ENCODE measurements at regions not wholly inside any gene's neighbourhood (a gene's known extent, or its start where the extent isn't known, plus 50 kb on each side); places are given as distances from the start of the nearest gene placed in this dataset.

GRCh38 chr16:64866021-64866420 lies 255.8 kb downstream of the CDH11 start:
- H3K27me3 ChIP-seq (ENCODE audit: control insufficient read depth, insufficient read depth, low read length), result no peaks in the 10 kb centered on the region
- DNase-seq (ENCODE audit: low read depth, low spot score), result no peak
- no peaks in the 10 kb centered on the region for H3K9me3 ChIP-seq (ENCODE audit: control insufficient read depth, insufficient read depth, low read length)
- WGBS (ENCODE audit: insufficient coverage, insufficient read length), result no CpG with 5 or more reads among the region's 2 CpGs
- H3K4me1 ChIP-seq (ENCODE audit: control insufficient read depth, insufficient read depth, low read length), result no peaks in the 10 kb centered on the region
- no peaks in the 10 kb centered on the region for H3K36me3 ChIP-seq (ENCODE audit: control insufficient read depth, insufficient read depth, low read length)
- no peak overlapping the region for H3K27ac ChIP-seq (ENCODE audit: low read length)
- H3K4me3 ChIP-seq (ENCODE audit: low read length), result no peak overlapping the region

GRCh38 chr16:64865069-64865696 lies 256.7 kb downstream of the CDH11 start:
- Histone ChIP-seq H3K4me3 (ENCODE audit: low read length) (no peak overlapping the region), H3K27ac (ENCODE audit: low read length) (no peak overlapping the region), H3K36me3 (ENCODE audit: control insufficient read depth, insufficient read depth, low read length) (no peaks in the 10 kb centered on the region), H3K9me3 (ENCODE audit: control insufficient read depth, insufficient read depth, low read length) (no peaks in the 10 kb centered on the region), H3K27me3 (ENCODE audit: control insufficient read depth, insufficient read depth, low read length) (no peaks in the 10 kb centered on the region), H3K4me1 (ENCODE audit: control insufficient read depth, insufficient read depth, low read length) (no peaks in the 10 kb centered on the region)
- WGBS (ENCODE audit: insufficient coverage, insufficient read length), result no CpG with 5 or more reads among the region's 2 CpGs
- no peak for DNase-seq (ENCODE audit: low read depth, low spot score)

- DNase-seq (ENCODE audit: low read depth, low spot score), result no peak
- H3K4me3 ChIP-seq (ENCODE audit: low read length), result no peak overlapping the region
- H3K9me3 ChIP-seq (ENCODE audit: control insufficient read depth, insufficient read depth, low read length), result no peaks in the 10 kb centered on the region
- H3K36me3 ChIP-seq (ENCODE audit: control insufficient read depth, insufficient read depth, low read length), result no peaks in the 10 kb centered on the region
- no peak overlapping the region for H3K27ac ChIP-seq (ENCODE audit: low read length)
- no peaks in the 10 kb centered on the region for H3K27me3 ChIP-seq (ENCODE audit: control insufficient read depth, insufficient read depth, low read length)
- no CpG with 5 or more reads among the region's 5 CpGs for WGBS (ENCODE audit: insufficient coverage, insufficient read length)
- no peaks in the 10 kb centered on the region for H3K4me1 ChIP-seq (ENCODE audit: control insufficient read depth, insufficient read depth, low read length)
Measured at GRCh38 chr16:64864232-64864809, 257.5 kb downstream of the CDH11 start.

- Histone ChIP-seq H3K27me3 (ENCODE audit: control insufficient read depth, insufficient read depth, low read length) (no peaks in the 10 kb centered on the region), H3K9me3 (ENCODE audit: control insufficient read depth, insufficient read depth, low read length) (no peaks in the 10 kb centered on the region), H3K36me3 (ENCODE audit: control insufficient read depth, insufficient read depth, low read length) (no peaks in the 10 kb centered on the region), H3K27ac (ENCODE audit: low read length) (no peak overlapping the region), H3K4me1 (ENCODE audit: control insufficient read depth, insufficient read depth, low read length) (no peaks in the 10 kb centered on the region), H3K4me3 (ENCODE audit: low read length) (no peak overlapping the region)
- no CpG with 5 or more reads among the region's 1 CpG for WGBS (ENCODE audit: insufficient coverage, insufficient read length)
- DNase-seq (ENCODE audit: low read depth, low spot score), result no peak
Measured at GRCh38 chr16:64858076-64858475, 263.8 kb downstream of the CDH11 start.

- no peak for DNase-seq (ENCODE audit: low read depth, low spot score)
- Histone ChIP-seq H3K27ac (ENCODE audit: low read length) (no peak overlapping the region), H3K27me3 (ENCODE audit: control insufficient read depth, insufficient read depth, low read length) (no peaks in the 10 kb centered on the region), H3K4me1 (ENCODE audit: control insufficient read depth, insufficient read depth, low read length) (no peaks in the 10 kb centered on the region), H3K4me3 (ENCODE audit: low read length) (no peak overlapping the region), H3K9me3 (ENCODE audit: control insufficient read depth, insufficient read depth, low read length) (no peaks in the 10 kb centered on the region), H3K36me3 (ENCODE audit: control insufficient read depth, insufficient read depth, low read length) (no peaks in the 10 kb centered on the region)
- WGBS (ENCODE audit: insufficient coverage, insufficient read length), result no CpG with 5 or more reads among the region's 2 CpGs
Measured at GRCh38 chr16:64857411-64857810, 264.5 kb downstream of the CDH11 start.

GRCh38 chr16:64853551-64853950 lies 268.3 kb downstream of the CDH11 start:
- no peaks in the 10 kb centered on the region for H3K9me3 ChIP-seq (ENCODE audit: control insufficient read depth, insufficient read depth, low read length)
- no peak overlapping the region for H3K27ac ChIP-seq (ENCODE audit: low read length)
- WGBS (ENCODE audit: insufficient coverage, insufficient read length), result no CpG with 5 or more reads among the region's 2 CpGs
- H3K4me3 ChIP-seq (ENCODE audit: low read length), result no peak overlapping the region
- no peaks in the 10 kb centered on the region for H3K36me3 ChIP-seq (ENCODE audit: control insufficient read depth, insufficient read depth, low read length)
- no peaks in the 10 kb centered on the region for H3K4me1 ChIP-seq (ENCODE audit: control insufficient read depth, insufficient read depth, low read length)
- DNase-seq (ENCODE audit: low read depth, low spot score), result no peak
- no peaks in the 10 kb centered on the region for H3K27me3 ChIP-seq (ENCODE audit: control insufficient read depth, insufficient read depth, low read length)

GRCh38 chr16:64846966-64847365 lies 274.9 kb downstream of the CDH11 start:
- WGBS (ENCODE audit: insufficient coverage, insufficient read length), result no CpG with 5 or more reads among the region's 3 CpGs
- H3K27ac ChIP-seq (ENCODE audit: low read length), result no peak overlapping the region
- no peaks in the 10 kb centered on the region for H3K27me3 ChIP-seq (ENCODE audit: control insufficient read depth, insufficient read depth, low read length)

GRCh38 chr16:64845071-64845470 lies 276.8 kb downstream of the CDH11 start:
- H3K36me3 ChIP-seq (ENCODE audit: control insufficient read depth, insufficient read depth, low read length), result no peaks in the 10 kb centered on the region
- no peak overlapping the region for H3K27ac ChIP-seq (ENCODE audit: low read length)
- H3K27me3 ChIP-seq (ENCODE audit: control insufficient read depth, insufficient read depth, low read length), result no peaks in the 10 kb centered on the region
- no peak for DNase-seq (ENCODE audit: low read depth, low spot score)
- WGBS (ENCODE audit: insufficient coverage, insufficient read length), result no CpG with 5 or more reads among the region's 2 CpGs
- H3K4me1 ChIP-seq (ENCODE audit: control insufficient read depth, insufficient read depth, low read length), result 0 out of 2 replicates have a peak, but pooled peaks cover 1% of the 10 kb centered on the region
- no peaks in the 10 kb centered on the region for H3K9me3 ChIP-seq (ENCODE audit: control insufficient read depth, insufficient read depth, low read length)
- no peak overlapping the region for H3K4me3 ChIP-seq (ENCODE audit: low read length)

More at GRCh38 chr16:64846966-64847365, 274.9 kb downstream of the CDH11 start:
- DNase-seq (ENCODE audit: low read depth, low spot score), result no peak
- H3K36me3 ChIP-seq (ENCODE audit: control insufficient read depth, insufficient read depth, low read length), result no peaks in the 10 kb centered on the region
- no peaks in the 10 kb centered on the region for H3K9me3 ChIP-seq (ENCODE audit: control insufficient read depth, insufficient read depth, low read length)
- no peaks in the 10 kb centered on the region for H3K4me1 ChIP-seq (ENCODE audit: control insufficient read depth, insufficient read depth, low read length)
- H3K4me3 ChIP-seq (ENCODE audit: low read length), result no peak overlapping the region

GRCh38 chr16:64841482-64841881 lies 280.4 kb downstream of the CDH11 start:
- Histone ChIP-seq H3K36me3 (ENCODE audit: control insufficient read depth, insufficient read depth, low read length) (no peaks in the 10 kb centered on the region), H3K27ac (ENCODE audit: low read length) (no peak overlapping the region), H3K4me3 (ENCODE audit: low read length) (no peak overlapping the region), H3K9me3 (ENCODE audit: control insufficient read depth, insufficient read depth, low read length) (no peaks in the 10 kb centered on the region), H3K4me1 (ENCODE audit: control insufficient read depth, insufficient read depth, low read length) (0 out of 2 replicates have a peak, but pooled peaks cover 1% of the 10 kb centered on the region), H3K27me3 (ENCODE audit: control insufficient read depth, insufficient read depth, low read length) (no peaks in the 10 kb centered on the region)
- no peak for DNase-seq (ENCODE audit: low read depth, low spot score)

GRCh38 chr16:64841071-64841470 lies 280.8 kb downstream of the CDH11 start:
- no peak overlapping the region for H3K27ac ChIP-seq (ENCODE audit: low read length)
- H3K9me3 ChIP-seq (ENCODE audit: control insufficient read depth, insufficient read depth, low read length), result no peaks in the 10 kb centered on the region
- H3K36me3 ChIP-seq (ENCODE audit: control insufficient read depth, insufficient read depth, low read length), result no peaks in the 10 kb centered on the region
- no peak for DNase-seq (ENCODE audit: low read depth, low spot score)
- 0 out of 2 replicates have a peak, but pooled peaks cover 1% of the 10 kb centered on the region for H3K4me1 ChIP-seq (ENCODE audit: control insufficient read depth, insufficient read depth, low read length)
- WGBS (ENCODE audit: insufficient coverage, insufficient read length), result no CpG with 5 or more reads among the region's 4 CpGs
- no peak overlapping the region for H3K4me3 ChIP-seq (ENCODE audit: low read length)
- no peaks in the 10 kb centered on the region for H3K27me3 ChIP-seq (ENCODE audit: control insufficient read depth, insufficient read depth, low read length)

GRCh38 chr16:64830653-64831052 lies 291.2 kb downstream of the CDH11 start:
- Histone ChIP-seq H3K36me3 (ENCODE audit: control insufficient read depth, insufficient read depth, low read length) (no peaks in the 10 kb centered on the region), H3K4me3 (ENCODE audit: low read length) (no peak overlapping the region), H3K27ac (ENCODE audit: low read length) (no peak overlapping the region), H3K27me3 (ENCODE audit: control insufficient read depth, insufficient read depth, low read length) (no peaks in the 10 kb centered on the region), H3K9me3 (ENCODE audit: control insufficient read depth, insufficient read depth, low read length) (no peaks in the 10 kb centered on the region; the same call in 1 of the 2 replicates), H3K4me1 (ENCODE audit: control insufficient read depth, insufficient read depth, low read length) (no peaks in the 10 kb centered on the region)
- no CpG with 5 or more reads among the region's 2 CpGs for WGBS (ENCODE audit: insufficient coverage, insufficient read length)
- no peak for DNase-seq (ENCODE audit: low read depth, low spot score)
